ENCODE measurements at regions not wholly inside any gene's neighbourhood (a gene's known extent, or its start where the extent isn't known, plus 50 kb on each side); places are given as distances from the start of the nearest gene placed in this dataset.
"Not testable (repeated sequence)": the region's sequence is repeated elsewhere in the genome, so short reads cannot be mapped to it uniquely, and the experiment has no call there.

- TF ChIP-seq POLR2AphosphoS5 (IDR thresholded peaks at IDR 0.05; ENCODE audit: low read depth, low read length) (no peak), POLR2A (IDR thresholded peaks at IDR 0.05; ENCODE audit: low read depth, low read length) (no peak), POU2F2 (IDR thresholded peaks at IDR 0.05; ENCODE audit: low read depth, low read length) (no peak), TAF1 (IDR thresholded peaks at IDR 0.05; ENCODE audit: low read depth, low read length) (no peak), PAX5 (IDR thresholded peaks at IDR 0.05; ENCODE audit: insufficient read depth, low read length, severe bottlenecking) (no peak), SPI1 (IDR thresholded peaks at IDR 0.05; ENCODE audit: low read depth, low read length) (no peak)
- FAIRE-seq (no peak), DNase-seq (ENCODE audit: insufficient read length, low spot score) (no peak)
Measured at GRCh38 chr13:71350886-71351285, 516.1 kb downstream of the DACH1 start.

- DNase-seq (ENCODE audit: insufficient read length, low spot score); FAIRE-seq: not testable (repeated sequence)
Measured at GRCh38 chr13:71345856-71346255, 521.1 kb downstream of the DACH1 start.

GRCh38 chr13:71339736-71340135 is 527.3 kb downstream of the DACH1 start:
- no peak for TF ChIP-seq PAX5 (IDR thresholded peaks at IDR 0.05; ENCODE audit: insufficient read depth, low read length, severe bottlenecking)
- TF ChIP-seq SPI1 (IDR thresholded peaks at IDR 0.05; ENCODE audit: low read depth, low read length) = no peak
- no peak for TF ChIP-seq POU2F2 (IDR thresholded peaks at IDR 0.05; ENCODE audit: low read depth, low read length)
- no peak for TF ChIP-seq POLR2A (IDR thresholded peaks at IDR 0.05; ENCODE audit: low read depth, low read length)
- no peak for TF ChIP-seq POLR2AphosphoS5 (IDR thresholded peaks at IDR 0.05; ENCODE audit: low read depth, low read length)
- TF ChIP-seq TAF1 (IDR thresholded peaks at IDR 0.05; ENCODE audit: low read depth, low read length) = no peak
- FAIRE-seq = no peak

GRCh38 chr13:71339005-71339404 is 528.0 kb downstream of the DACH1 start:
- no peak for TF ChIP-seq POLR2AphosphoS5 (IDR thresholded peaks at IDR 0.05; ENCODE audit: low read depth, low read length)
- no peak for TF ChIP-seq PAX5 (IDR thresholded peaks at IDR 0.05; ENCODE audit: insufficient read depth, low read length, severe bottlenecking)
- TF ChIP-seq TAF1 (IDR thresholded peaks at IDR 0.05; ENCODE audit: low read depth, low read length) = no peak
- no peak for TF ChIP-seq POLR2A (IDR thresholded peaks at IDR 0.05; ENCODE audit: low read depth, low read length)
- TF ChIP-seq POU2F2 (IDR thresholded peaks at IDR 0.05; ENCODE audit: low read depth, low read length) = no peak
- TF ChIP-seq SPI1 (IDR thresholded peaks at IDR 0.05; ENCODE audit: low read depth, low read length) = no peak
- DNase-seq (ENCODE audit: insufficient read length, low spot score) (no peak), FAIRE-seq (no peak)

More at GRCh38 chr13:71339736-71340135, 527.3 kb downstream of the DACH1 start:
- DNase-seq (ENCODE audit: insufficient read length, low spot score) = no peak

- FAIRE-seq (no peak), DNase-seq (ENCODE audit: insufficient read length, low spot score) (no peak)
- TF ChIP-seq POLR2AphosphoS5 (IDR thresholded peaks at IDR 0.05; ENCODE audit: low read depth, low read length) (no peak), PAX5 (IDR thresholded peaks at IDR 0.05; ENCODE audit: insufficient read depth, low read length, severe bottlenecking) (no peak), POU2F2 (IDR thresholded peaks at IDR 0.05; ENCODE audit: low read depth, low read length) (no peak), POLR2A (IDR thresholded peaks at IDR 0.05; ENCODE audit: low read depth, low read length) (no peak), TAF1 (IDR thresholded peaks at IDR 0.05; ENCODE audit: low read depth, low read length) (no peak), SPI1 (IDR thresholded peaks at IDR 0.05; ENCODE audit: low read depth, low read length) (no peak)
Measured at GRCh38 chr13:71338070-71338469, 528.9 kb downstream of the DACH1 start.

- FAIRE-seq = no peak
- DNase-seq (ENCODE audit: insufficient read length, low spot score) = no peak
- no peak for TF ChIP-seq POLR2AphosphoS5 (IDR thresholded peaks at IDR 0.05; ENCODE audit: low read depth, low read length)
- TF ChIP-seq POU2F2 (IDR thresholded peaks at IDR 0.05; ENCODE audit: low read depth, low read length) = no peak
- no peak for TF ChIP-seq TAF1 (IDR thresholded peaks at IDR 0.05; ENCODE audit: low read depth, low read length)
- no peak for TF ChIP-seq PAX5 (IDR thresholded peaks at IDR 0.05; ENCODE audit: insufficient read depth, low read length, severe bottlenecking)
- TF ChIP-seq SPI1 (IDR thresholded peaks at IDR 0.05; ENCODE audit: low read depth, low read length) = no peak
- TF ChIP-seq POLR2A (IDR thresholded peaks at IDR 0.05; ENCODE audit: low read depth, low read length) = no peak
Measured at GRCh38 chr13:71327266-71327665, 539.7 kb downstream of the DACH1 start.

GRCh38 chr13:71325556-71325955 is 541.4 kb downstream of the DACH1 start:
- no peak for FAIRE-seq
- no peak for DNase-seq (ENCODE audit: insufficient read length, low spot score)
- TF ChIP-seq POU2F2 (IDR thresholded peaks at IDR 0.05; ENCODE audit: low read depth, low read length) = no peak
- no peak for TF ChIP-seq POLR2A (IDR thresholded peaks at IDR 0.05; ENCODE audit: low read depth, low read length)
- no peak for TF ChIP-seq POLR2AphosphoS5 (IDR thresholded peaks at IDR 0.05; ENCODE audit: low read depth, low read length)
- no peak for TF ChIP-seq SPI1 (IDR thresholded peaks at IDR 0.05; ENCODE audit: low read depth, low read length)
- no peak for TF ChIP-seq TAF1 (IDR thresholded peaks at IDR 0.05; ENCODE audit: low read depth, low read length)
- TF ChIP-seq PAX5 (IDR thresholded peaks at IDR 0.05; ENCODE audit: insufficient read depth, low read length, severe bottlenecking) = no peak

- no peak for DNase-seq (ENCODE audit: insufficient read length, low spot score)
- TF ChIP-seq SPI1 (IDR thresholded peaks at IDR 0.05; ENCODE audit: low read depth, low read length) (no peak), TAF1 (IDR thresholded peaks at IDR 0.05; ENCODE audit: low read depth, low read length) (no peak), PAX5 (IDR thresholded peaks at IDR 0.05; ENCODE audit: insufficient read depth, low read length, severe bottlenecking) (no peak), POLR2A (IDR thresholded peaks at IDR 0.05; ENCODE audit: low read depth, low read length) (no peak), POLR2AphosphoS5 (IDR thresholded peaks at IDR 0.05; ENCODE audit: low read depth, low read length) (no peak), POU2F2 (IDR thresholded peaks at IDR 0.05; ENCODE audit: low read depth, low read length) (no peak)
- FAIRE-seq = no peak
Measured at GRCh38 chr13:71323266-71323665, 543.7 kb downstream of the DACH1 start.

- FAIRE-seq (no peak), DNase-seq (ENCODE audit: insufficient read length, low spot score) (no peak)
- no peak for TF ChIP-seq TAF1 (IDR thresholded peaks at IDR 0.05; ENCODE audit: low read depth, low read length)
Measured at GRCh38 chr13:71320452-71320851, 546.6 kb downstream of the DACH1 start.

GRCh38 chr13:71316792-71317363 is 550.1 kb downstream of the DACH1 start:
- FAIRE-seq = no peak

More at GRCh38 chr13:71316792-71317363, 550.1 kb downstream of the DACH1 start:
- DNase-seq (ENCODE audit: insufficient read length, low spot score) = no peak
- TF ChIP-seq POU2F2 (IDR thresholded peaks at IDR 0.05; ENCODE audit: low read depth, low read length) (no peak), PAX5 (IDR thresholded peaks at IDR 0.05; ENCODE audit: insufficient read depth, low read length, severe bottlenecking) (no peak), POLR2AphosphoS5 (IDR thresholded peaks at IDR 0.05; ENCODE audit: low read depth, low read length) (no peak), POLR2A (IDR thresholded peaks at IDR 0.05; ENCODE audit: low read depth, low read length) (no peak), TAF1 (IDR thresholded peaks at IDR 0.05; ENCODE audit: low read depth, low read length) (no peak), SPI1 (IDR thresholded peaks at IDR 0.05; ENCODE audit: low read depth, low read length) (no peak)

Measured in GM12891 (cell line).